HG02981 (cell line): ENCODE measurements at regions not wholly inside any gene's neighbourhood (a gene's known extent, or its start where the extent isn't known, plus 50 kb on each side); places are given as distances from the start of the nearest gene placed in this dataset.
"Not testable (repeated sequence)": the region's sequence is repeated elsewhere in the genome, so short reads cannot be mapped to it uniquely, and the experiment has no call there.

Experiments
- ATAC-seq: cut with Tn5 transposase; IDR thresholded peaks from one replicate; pipeline ENCODE4 v1.9.1; 2021; ENCODE audit warnings: mild to moderate bottlenecking, moderate library complexity; ENCODE audit not compliant: unreplicated experiment

GRCh38 chr6:132143258-132143657 is 192.1 kb upstream of the CCN2 start:
- ATAC-seq = no peak

GRCh38 chr6:132142768-132143167 is 191.6 kb upstream of the CCN2 start:
- no peak for ATAC-seq

GRCh38 chr6:132142308-132142707 is 191.1 kb upstream of the CCN2 start:
- ATAC-seq = no peak

- no peak for ATAC-seq
Measured at GRCh38 chr6:132140189-132140588, 189.0 kb upstream of the CCN2 start.

- ATAC-seq = no peak
Measured at GRCh38 chr6:132139611-132140010, 188.4 kb upstream of the CCN2 start.

DNA sequence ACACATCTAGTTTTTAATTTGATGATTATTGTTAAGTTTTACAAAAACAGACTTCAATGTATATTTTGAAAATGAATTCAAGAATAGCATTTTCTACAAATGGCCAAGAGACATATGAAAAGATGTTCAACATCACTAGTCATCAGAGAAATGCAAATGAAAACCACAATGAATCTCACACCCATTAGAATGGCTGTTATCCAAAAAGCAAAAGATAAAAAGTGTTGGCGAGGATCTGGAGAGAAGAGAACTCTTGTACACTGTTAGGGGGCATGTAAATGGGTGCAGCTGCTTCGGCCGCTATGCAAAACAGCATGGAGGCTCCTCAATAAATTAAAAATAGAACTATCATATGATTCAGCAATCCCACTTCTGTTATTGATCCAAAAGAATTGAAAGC is 185.8 kb upstream of the CCN2 start:
- ATAC-seq = no peak

GRCh38 chr6:132135409-132135808 is 184.2 kb upstream of the CCN2 start:
- no peak for ATAC-seq

DNA sequence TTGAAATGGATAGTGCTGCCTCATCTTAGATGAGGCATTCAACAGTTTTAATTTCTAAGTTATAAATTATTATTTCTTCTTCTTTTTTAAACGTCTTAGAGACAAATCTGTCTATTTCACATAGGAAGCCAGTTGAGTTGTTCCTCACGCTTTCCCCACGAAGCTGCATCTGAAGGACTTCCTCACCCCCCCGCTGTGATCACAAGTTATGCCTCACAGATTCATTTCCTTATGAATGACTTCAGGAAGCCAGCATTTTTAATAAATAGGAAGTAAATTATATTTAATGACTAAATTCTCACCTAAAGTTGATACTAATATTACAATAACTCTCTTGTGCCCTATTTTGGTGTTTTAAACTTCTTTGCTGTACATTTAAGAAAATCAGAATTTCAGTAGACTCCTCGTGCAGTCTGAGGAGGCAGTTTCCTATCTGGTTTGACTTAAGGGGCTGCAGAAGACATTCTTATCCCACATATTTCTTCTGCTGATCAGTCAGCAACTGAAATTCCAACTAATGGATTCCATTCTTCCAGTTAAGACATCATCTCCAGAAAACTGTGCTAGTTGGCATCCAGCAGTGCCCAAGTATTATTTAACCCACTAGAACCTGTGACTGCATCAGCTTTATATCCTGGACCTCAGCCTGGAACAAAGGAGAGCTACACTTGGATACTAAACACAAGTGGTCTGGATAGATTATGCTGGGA is 182.7 kb upstream of the CCN2 start:
- no peak for ATAC-seq

- no peak for ATAC-seq
Measured at GRCh38 chr6:132132924-132133639, 181.9 kb upstream of the CCN2 start.

- ATAC-seq = no peak
Measured at GRCh38 chr6:132132422-132132821, 181.2 kb upstream of the CCN2 start.

- ATAC-seq = no peak
Measured at GRCh38 chr6:132131758-132132157, 180.6 kb upstream of the CCN2 start.

GRCh38 chr6:132131351-132131750 is 180.2 kb upstream of the CCN2 start:
- no peak for ATAC-seq

DNA sequence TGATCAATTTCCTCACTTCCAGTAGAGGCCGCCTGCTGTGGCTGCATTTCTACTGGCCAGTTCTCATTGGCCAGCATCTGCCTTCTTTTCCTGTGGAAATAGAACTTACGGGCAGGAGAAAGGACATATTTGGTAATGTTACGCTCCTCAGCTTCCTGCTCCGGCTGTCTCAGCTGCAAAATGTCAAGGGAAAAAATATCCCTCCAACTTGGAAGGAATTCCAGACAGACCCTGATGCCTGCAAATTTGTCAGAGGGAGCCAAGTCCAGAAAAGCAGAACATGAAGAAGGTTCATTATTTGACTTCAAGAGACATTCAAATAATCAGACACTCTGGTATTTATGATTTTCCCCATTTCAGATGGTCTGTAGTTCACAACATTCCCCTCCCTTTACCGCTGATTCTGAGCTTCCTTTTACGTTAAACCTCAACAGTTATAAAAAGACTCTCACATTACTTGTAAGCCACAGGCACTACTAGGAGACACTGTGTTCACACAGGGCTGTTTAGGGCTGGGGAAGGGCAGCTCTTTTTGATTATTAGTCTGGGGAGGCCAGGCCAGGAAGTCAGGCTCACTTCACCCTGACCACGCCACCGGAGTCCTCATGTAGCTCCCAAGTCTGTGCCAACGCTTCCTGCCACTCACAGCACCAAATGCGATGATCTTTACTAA is 179.6 kb upstream of the CCN2 start:
- no peak for ATAC-seq

- ATAC-seq = no peak
Measured at GRCh38 chr6:132128424-132128823, 177.3 kb upstream of the CCN2 start.

- ATAC-seq = no peak
Measured at GRCh38 chr6:132126150-132126549, 175.0 kb upstream of the CCN2 start.

GRCh38 chr6:132122871-132123270 is 171.7 kb upstream of the CCN2 start:
- ATAC-seq = no peak

GRCh38 chr6:132122176-132122575 is 171.0 kb upstream of the CCN2 start:
- no peak for ATAC-seq

GRCh38 chr6:132118144-132118543 is 167.0 kb upstream of the CCN2 start:
- no peak for ATAC-seq

DNA sequence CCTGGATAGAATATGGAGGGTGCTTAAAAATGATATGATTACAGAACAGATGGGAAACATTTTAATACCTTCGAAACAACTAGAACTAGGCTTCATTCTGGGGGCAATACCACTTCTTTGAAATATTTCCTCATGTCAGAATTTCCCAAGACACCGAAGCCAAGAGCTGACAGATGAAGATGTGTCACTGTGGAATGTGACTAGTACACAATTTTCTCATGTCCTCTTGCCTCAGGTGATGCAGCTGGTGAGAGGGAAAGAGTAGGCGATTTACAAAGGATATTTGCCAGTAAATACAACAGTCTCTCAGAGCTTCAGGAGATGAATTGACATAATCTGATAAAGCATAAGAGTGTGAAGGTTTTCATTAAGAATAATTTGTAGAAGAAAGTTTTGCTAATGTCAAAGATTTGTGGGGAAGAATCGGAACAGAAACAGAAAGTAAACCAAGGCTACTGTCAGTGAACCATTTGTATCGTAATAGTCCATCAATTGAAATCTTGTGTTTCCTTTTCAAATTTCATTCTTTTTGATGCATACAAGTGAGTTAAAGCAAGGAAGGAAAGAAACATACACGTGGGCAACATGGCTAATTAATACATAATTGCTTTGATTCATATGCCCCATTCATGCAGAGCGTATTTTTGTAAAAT is 164.7 kb upstream of the CCN2 start:
- no peak for ATAC-seq

DNA sequence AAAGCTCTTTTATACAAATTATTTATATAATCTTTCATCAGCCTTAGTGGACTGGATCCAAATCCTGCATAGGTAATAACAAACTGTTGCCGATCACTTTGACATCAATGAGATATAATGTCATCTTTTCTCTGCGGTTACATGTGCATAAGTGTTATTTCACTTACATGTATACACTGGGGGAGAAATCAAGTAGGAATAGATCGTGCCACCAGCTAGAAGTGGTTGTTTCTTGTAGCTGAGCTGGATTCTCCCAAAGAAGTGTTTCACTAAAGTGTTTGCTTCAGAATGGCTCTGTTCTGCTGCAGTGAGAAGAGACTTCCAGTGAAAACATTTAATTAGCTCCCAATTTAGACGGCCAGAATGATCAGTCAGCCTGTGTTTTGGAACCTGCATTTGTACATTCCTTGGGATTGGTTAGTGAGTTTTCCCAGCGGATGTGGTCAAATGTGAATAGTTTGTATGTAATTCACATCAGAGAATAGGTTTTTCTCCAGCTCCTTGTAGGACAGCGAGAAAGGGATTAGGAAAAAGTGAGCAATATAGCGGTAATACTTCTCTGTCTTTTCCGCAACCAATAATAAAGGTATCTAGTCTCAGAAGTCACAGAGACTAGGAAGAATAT is 163.1 kb upstream of the CCN2 start:
- ATAC-seq = no peak

DNA sequence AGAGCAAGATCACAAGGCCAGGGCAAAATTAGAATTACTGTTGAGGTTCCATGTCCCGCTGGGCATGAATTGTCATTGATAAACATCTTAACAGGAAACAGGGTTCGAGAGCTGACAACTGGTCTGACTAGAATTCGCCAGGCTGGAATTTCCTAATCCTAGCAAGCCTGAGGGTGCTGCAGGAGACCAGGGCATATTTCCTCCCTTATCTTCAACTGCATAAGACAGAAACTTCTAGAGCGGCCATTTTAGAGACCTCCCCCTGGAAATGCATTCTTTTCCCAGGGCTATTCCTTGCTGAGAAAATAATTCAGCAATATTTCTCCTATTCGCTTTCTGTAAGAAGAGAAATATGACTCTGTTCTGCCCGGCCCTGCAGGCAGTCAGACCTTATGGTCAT is 158.6 kb upstream of the CCN2 start:
- ATAC-seq = not testable (repeated sequence)
